OCI-LY3 (cell line): ENCODE measurements at regions not wholly inside any gene's neighbourhood (a gene's known extent, or its start where the extent isn't known, plus 50 kb on each side); places are given as distances from the start of the nearest gene placed in this dataset.
"Not testable (repeated sequence)": the region's sequence is repeated elsewhere in the genome, so short reads cannot be mapped to it uniquely, and the experiment has no call there.

ENCODE experiments used
- CTCF ChIP-seq: fragments of 200-600, 300-600 bp; sonication (generic); IDR thresholded peaks from 2 replicates; pipeline ENCODE4 v1.5.1; 2014; ENCODE audit warnings: antibody characterized with exemption, low read length, low read depth
- EZH2phosphoT487 ChIP-seq: fragments of 200-600 bp; shearing (Covaris generic); IDR thresholded peaks from 2 replicates; pipeline ENCODE4 v1.6.1; 2018; ENCODE audit warnings: antibody characterized with exemption, mixed run types, low read depth

DNA sequence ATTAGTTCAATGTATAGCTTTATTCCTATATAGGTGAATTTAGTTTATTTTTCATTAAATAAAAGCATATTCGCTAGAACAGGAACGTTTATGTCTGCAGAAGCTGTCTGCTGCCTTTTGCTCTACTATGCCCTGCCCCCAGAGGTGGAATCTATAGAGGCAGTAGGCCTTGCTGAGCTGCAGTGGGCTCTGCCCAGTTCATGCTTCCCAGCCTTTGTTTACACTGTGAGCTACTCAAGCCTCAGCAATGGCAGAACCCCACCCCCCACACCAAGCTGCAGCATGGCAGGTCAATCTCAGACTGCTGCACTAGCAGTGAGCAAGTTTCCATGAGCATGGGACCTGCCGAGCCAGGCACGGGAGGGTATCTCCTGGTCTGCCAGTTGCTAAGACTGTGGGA, 473.3 kb upstream of the CCNG1 start:
- TF ChIP-seq CTCF, EZH2phosphoT487: not testable (repeated sequence)
